ENCODE measurements at regions not wholly inside any gene's neighbourhood (a gene's known extent, or its start where the extent isn't known, plus 50 kb on each side); places are given as distances from the start of the nearest gene placed in this dataset.

GRCh38 chr14:96671218-96671617, 126.0 kb upstream of the VRK1 start:
- no peak for TF ChIP-seq CTCF (IDR thresholded peaks at IDR 0.05)
- no peak for TF ChIP-seq EP300 (IDR thresholded peaks at IDR 0.05)

Measured in gastroesophageal sphincter (tissue), 3 donors.